MM.1S (cell line): ENCODE measurements at regions not wholly inside any gene's neighbourhood (a gene's known extent, or its start where the extent isn't known, plus 50 kb on each side); places are given as distances from the start of the nearest gene placed in this dataset.

Source experiments
- DNase-seq: peaks from one replicate; pipeline ENCODE4 v3.0.0-alpha.2; 2015
- H2AFZ ChIP-seq: fragments of 300-600 bp; sonication (generic); 2 replicates; pipeline ENCODE4 v1.6.0; 2016; ENCODE audit warnings: antibody characterized with exemption, low read length
- H3F3A ChIP-seq: fragments of 300-600 bp; sonication (generic); 2 replicates; pipeline ENCODE4 v1.6.1; 2016; ENCODE audit warnings: mild to moderate bottlenecking, antibody characterized with exemption, low read length, moderate library complexity, mixed read lengths; ENCODE audit not compliant: insufficient read depth
- H3K27ac ChIP-seq: fragments of 300-600 bp; sonication (generic); 2 replicates; pipeline ENCODE4 v1.5.1; 2016; ENCODE audit warnings: mild to moderate bottlenecking, low read length
- H3K27me3 ChIP-seq: fragments of 300-600 bp; sonication (generic); replicated peaks from 2 replicates; pipeline ENCODE4 v1.6.0; 2016; ENCODE audit warnings: low read length; ENCODE audit not compliant: insufficient read depth
- H3K36me3 ChIP-seq: fragments of 300-600 bp; sonication (generic); replicated peaks from 2 replicates; pipeline ENCODE4 v1.6.1; 2016; ENCODE audit warnings: mild to moderate bottlenecking, low read length, mixed read lengths; ENCODE audit not compliant: insufficient read depth
- H3K4me1 ChIP-seq: fragments of 300-600 bp; sonication (generic); 2 replicates; pipeline ENCODE4 v1.6.1; 2016; ENCODE audit warnings: low read length, mixed read lengths
- H3K4me2 ChIP-seq: fragments of 300-600 bp; sonication (generic); 2 replicates; pipeline ENCODE4 v1.6.0; 2016; ENCODE audit warnings: low read depth, low read length
- H3K4me3 ChIP-seq: fragments of 300-600 bp; sonication (generic); 2 replicates; pipeline ENCODE4 v1.5.1; 2016; ENCODE audit warnings: low read length, mixed read lengths
- H3K79me2 ChIP-seq: fragments of 300-600 bp; sonication (generic); 2 replicates; pipeline ENCODE4 v1.6.1; 2016; ENCODE audit warnings: mixed run types, low read length, mixed read lengths
- H3K9ac ChIP-seq: fragments of 300-600 bp; sonication (generic); 2 replicates; pipeline ENCODE4 v1.6.1; 2016; ENCODE audit warnings: low read length, mixed read lengths
- H3K9me2 ChIP-seq: fragments of 300-600 bp; sonication (generic); replicated peaks from 2 replicates; pipeline ENCODE4 v1.6.1; 2016; ENCODE audit warnings: mild to moderate bottlenecking, low read length, mixed read lengths; ENCODE audit not compliant: insufficient read depth
- H3K9me3 ChIP-seq: fragments of 300-600 bp; sonication (generic); replicated peaks from 2 replicates; pipeline ENCODE4 v1.6.1; 2016; ENCODE audit warnings: mild to moderate bottlenecking, low read length, mixed read lengths; ENCODE audit not compliant: insufficient read depth
- H4K20me1 ChIP-seq: fragments of 300-600 bp; sonication (generic); 2 replicates; pipeline ENCODE4 v1.6.1; 2016; ENCODE audit warnings: mild to moderate bottlenecking, low read length, moderate library complexity, mixed read lengths; ENCODE audit not compliant: insufficient read depth
- EZH2 ChIP-seq: fragments of 300-600 bp; sonication (generic); optimal IDR thresholded peaks from 2 replicates; pipeline ENCODE3; 2017; ENCODE audit warnings: low read depth, mild to moderate bottlenecking, antibody characterized with exemption, low read length, mixed read lengths
- EZH2phosphoT487 ChIP-seq: fragments of 300-600 bp; sonication (generic); IDR thresholded peaks from 2 replicates; pipeline ENCODE4 v1.6.1; 2018; ENCODE audit warnings: antibody characterized with exemption, low read length
- TF ChIP-seq, protein P1 (sequence below): fragments of 300-600 bp; sonication (generic); IDR thresholded peaks from 2 replicates; pipeline ENCODE4 v1.5.1; 2016; ENCODE audit warnings: antibody characterized with exemption, low read length, mixed read lengths

DNA sequence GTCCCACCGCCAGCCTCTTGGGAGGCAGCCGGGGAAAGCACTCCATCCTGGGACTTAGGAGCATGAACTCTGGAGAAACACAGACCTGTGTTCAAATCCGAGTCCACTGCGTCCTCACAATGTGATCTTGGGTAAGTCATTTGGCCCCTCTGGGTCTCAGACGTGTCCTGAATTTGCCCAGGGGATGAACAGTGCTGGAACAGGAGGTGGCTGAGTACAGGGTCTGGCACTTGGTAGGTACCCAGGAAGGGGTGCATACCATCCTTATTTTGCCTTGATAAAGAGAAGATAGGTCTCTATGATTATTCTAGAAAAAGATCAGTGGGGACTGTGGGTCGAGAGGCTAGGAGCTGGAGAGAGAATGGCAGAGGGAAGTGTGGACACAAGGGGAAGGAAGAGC is 135.7 kb downstream of the FGF18 start:
- TF ChIP-seq EZH2phosphoT487 (no peak), EZH2 (no peak)
- TF ChIP-seq, protein P1, sequence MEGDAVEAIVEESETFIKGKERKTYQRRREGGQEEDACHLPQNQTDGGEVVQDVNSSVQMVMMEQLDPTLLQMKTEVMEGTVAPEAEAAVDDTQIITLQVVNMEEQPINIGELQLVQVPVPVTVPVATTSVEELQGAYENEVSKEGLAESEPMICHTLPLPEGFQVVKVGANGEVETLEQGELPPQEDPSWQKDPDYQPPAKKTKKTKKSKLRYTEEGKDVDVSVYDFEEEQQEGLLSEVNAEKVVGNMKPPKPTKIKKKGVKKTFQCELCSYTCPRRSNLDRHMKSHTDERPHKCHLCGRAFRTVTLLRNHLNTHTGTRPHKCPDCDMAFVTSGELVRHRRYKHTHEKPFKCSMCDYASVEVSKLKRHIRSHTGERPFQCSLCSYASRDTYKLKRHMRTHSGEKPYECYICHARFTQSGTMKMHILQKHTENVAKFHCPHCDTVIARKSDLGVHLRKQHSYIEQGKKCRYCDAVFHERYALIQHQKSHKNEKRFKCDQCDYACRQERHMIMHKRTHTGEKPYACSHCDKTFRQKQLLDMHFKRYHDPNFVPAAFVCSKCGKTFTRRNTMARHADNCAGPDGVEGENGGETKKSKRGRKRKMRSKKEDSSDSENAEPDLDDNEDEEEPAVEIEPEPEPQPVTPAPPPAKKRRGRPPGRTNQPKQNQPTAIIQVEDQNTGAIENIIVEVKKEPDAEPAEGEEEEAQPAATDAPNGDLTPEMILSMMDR: no peak
- no peaks in the 10 kb centered on the region for H3K9me3 ChIP-seq
- no peak overlapping the region for H3K4me3 ChIP-seq
- no peaks in the 10 kb centered on the region for H3K79me2 ChIP-seq
- no peak overlapping the region for H2AFZ ChIP-seq
- H3K27me3 ChIP-seq: no peaks in the 10 kb centered on the region
- no peak for DNase-seq
- H3K9me2 ChIP-seq: no peaks in the 10 kb centered on the region
- no peak overlapping the region for H3K4me2 ChIP-seq
- no peaks in the 10 kb centered on the region for H3K36me3 ChIP-seq
- no peak overlapping the region for H3K9ac ChIP-seq
- H4K20me1 ChIP-seq: no peaks in the 10 kb centered on the region
- no peaks in the 10 kb centered on the region for H3F3A ChIP-seq
- no peak overlapping the region for H3K27ac ChIP-seq
- no peaks in the 10 kb centered on the region for H3K4me1 ChIP-seq

DNA sequence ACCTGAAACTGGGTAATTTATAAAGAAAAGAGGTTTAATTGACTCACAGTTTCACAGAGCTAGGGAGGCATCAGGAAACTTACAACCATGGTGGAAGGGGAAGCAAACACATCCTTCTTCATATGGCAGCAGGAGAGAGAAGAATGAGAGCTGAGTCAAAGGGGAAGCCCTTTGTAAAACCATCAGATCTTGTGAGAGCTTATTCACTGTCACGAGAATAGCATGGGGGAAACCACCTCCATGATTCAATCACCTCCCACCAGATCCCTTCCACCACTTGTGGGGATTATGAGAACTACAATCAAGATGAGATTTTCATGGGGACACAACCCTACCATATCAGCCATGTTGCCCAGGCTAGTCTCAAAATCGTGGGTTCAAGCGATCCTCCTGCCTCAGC is 143.4 kb downstream of the FGF18 start:
- DNase-seq: no peak
- no peak for TF ChIP-seq EZH2phosphoT487
- TF ChIP-seq EZH2: no peak
- TF ChIP-seq, protein P1: no peak
- no peaks in the 10 kb centered on the region for H3K79me2 ChIP-seq

DNA sequence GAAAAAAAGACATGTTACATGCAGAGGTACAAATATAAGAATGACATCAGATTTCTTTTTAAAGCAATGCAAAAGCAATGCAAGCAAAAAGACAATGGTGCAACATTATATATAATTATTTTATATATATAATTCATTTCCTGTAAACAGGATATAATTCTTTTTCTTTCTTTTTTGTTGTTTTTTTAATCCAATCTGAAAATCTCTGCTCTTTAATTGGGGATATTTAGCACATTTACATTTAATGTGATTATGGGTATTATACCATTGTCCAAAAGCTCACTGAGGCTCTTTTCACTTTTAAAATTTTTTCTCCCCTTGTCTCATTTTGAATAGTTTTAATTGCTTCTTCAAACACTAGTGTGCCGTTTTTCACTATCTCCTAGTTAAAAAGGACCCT is 148.9 kb downstream of the FGF18 start:
- H3K4me3 ChIP-seq: no peak overlapping the region
- H4K20me1 ChIP-seq: no peaks in the 10 kb centered on the region
- no peaks in the 10 kb centered on the region for H3K27me3 ChIP-seq
- no peak overlapping the region for H3K27ac ChIP-seq
- H3K9me2 ChIP-seq: no peaks in the 10 kb centered on the region
- no peak overlapping the region for H3K4me2 ChIP-seq
- H3K4me1 ChIP-seq: no peaks in the 10 kb centered on the region
- H2AFZ ChIP-seq: no peak overlapping the region
- TF ChIP-seq EZH2phosphoT487 (no peak), EZH2 (no peak)
- TF ChIP-seq, protein P1: no peak
- H3K9ac ChIP-seq: no peak overlapping the region
- no peak for DNase-seq
- H3K9me3 ChIP-seq: no peaks in the 10 kb centered on the region
- H3F3A ChIP-seq: no peaks in the 10 kb centered on the region
- no peaks in the 10 kb centered on the region for H3K79me2 ChIP-seq
- no peaks in the 10 kb centered on the region for H3K36me3 ChIP-seq

More for the DNA sequence above, 143.4 kb downstream of the FGF18 start:
- no peaks in the 10 kb centered on the region for H3K4me1 ChIP-seq
- H3K9me3 ChIP-seq: no peaks in the 10 kb centered on the region
- no peak overlapping the region for H3K9ac ChIP-seq
- H4K20me1 ChIP-seq: no peaks in the 10 kb centered on the region
- H3F3A ChIP-seq: no peaks in the 10 kb centered on the region
- no peak overlapping the region for H3K4me2 ChIP-seq
- no peaks in the 10 kb centered on the region for H3K9me2 ChIP-seq
- H3K27me3 ChIP-seq: no peaks in the 10 kb centered on the region
- no peak overlapping the region for H3K27ac ChIP-seq
- H3K4me3 ChIP-seq: no peak overlapping the region
- H3K36me3 ChIP-seq: no peaks in the 10 kb centered on the region
- no peak overlapping the region for H2AFZ ChIP-seq
